ENCODE measurements at regions not wholly inside any gene's neighbourhood (a gene's known extent, or its start where the extent isn't known, plus 50 kb on each side); places are given as distances from the start of the nearest gene placed in this dataset.

DNA sequence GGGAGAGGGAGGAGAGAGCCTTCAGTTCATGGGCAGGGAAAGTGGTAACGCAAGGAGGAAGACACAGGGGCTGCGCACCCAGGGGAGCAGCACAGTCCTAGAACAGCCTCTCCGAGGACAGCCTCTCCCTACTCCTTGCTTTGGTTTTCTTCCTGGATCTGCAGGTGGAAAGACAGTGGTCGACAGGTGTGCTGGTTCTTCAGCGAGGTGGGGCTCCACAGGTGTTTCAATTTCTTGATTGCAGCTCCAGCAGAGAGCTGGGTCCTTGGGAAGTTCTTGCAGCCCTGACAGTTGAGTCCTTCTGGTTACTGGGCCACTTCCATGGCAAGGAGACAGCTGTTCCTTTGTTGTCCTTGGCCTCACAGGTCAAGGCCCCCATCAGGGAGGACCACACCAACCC lies 220.7 kb upstream of the NR2F2 start:
- no peak for TF ChIP-seq ZFX (IDR thresholded peaks at IDR 0.05; ENCODE audit: borderline replicate concordance)
- TF ChIP-seq, protein P1, sequence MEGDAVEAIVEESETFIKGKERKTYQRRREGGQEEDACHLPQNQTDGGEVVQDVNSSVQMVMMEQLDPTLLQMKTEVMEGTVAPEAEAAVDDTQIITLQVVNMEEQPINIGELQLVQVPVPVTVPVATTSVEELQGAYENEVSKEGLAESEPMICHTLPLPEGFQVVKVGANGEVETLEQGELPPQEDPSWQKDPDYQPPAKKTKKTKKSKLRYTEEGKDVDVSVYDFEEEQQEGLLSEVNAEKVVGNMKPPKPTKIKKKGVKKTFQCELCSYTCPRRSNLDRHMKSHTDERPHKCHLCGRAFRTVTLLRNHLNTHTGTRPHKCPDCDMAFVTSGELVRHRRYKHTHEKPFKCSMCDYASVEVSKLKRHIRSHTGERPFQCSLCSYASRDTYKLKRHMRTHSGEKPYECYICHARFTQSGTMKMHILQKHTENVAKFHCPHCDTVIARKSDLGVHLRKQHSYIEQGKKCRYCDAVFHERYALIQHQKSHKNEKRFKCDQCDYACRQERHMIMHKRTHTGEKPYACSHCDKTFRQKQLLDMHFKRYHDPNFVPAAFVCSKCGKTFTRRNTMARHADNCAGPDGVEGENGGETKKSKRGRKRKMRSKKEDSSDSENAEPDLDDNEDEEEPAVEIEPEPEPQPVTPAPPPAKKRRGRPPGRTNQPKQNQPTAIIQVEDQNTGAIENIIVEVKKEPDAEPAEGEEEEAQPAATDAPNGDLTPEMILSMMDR (IDR thresholded peaks at IDR 0.05), result no peak
- no peak overlapping the region for H3K27ac ChIP-seq

DNA sequence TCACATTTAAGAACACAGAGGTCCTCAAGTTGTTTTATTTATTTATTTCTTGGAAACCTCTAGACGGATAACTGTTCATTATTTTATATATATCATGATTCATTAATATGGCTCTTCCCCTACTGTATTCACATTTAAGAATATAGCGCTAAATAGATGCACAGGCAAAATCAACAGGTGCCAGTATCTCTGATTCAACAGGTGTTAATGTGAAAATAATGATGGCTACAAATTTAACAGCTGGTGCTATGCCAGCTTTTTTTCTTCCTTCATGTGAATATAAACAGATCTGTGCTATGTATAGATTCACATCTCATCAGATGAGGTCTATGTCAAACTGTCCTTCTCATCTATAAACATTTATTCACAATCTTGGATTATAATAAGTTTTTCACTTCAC lies 218.5 kb upstream of the NR2F2 start:
- no peak for TF ChIP-seq ZFX (IDR thresholded peaks at IDR 0.05; ENCODE audit: borderline replicate concordance)
- TF ChIP-seq, protein P1 (IDR thresholded peaks at IDR 0.05), result no peak
- no peak overlapping the region for H3K27ac ChIP-seq

DNA sequence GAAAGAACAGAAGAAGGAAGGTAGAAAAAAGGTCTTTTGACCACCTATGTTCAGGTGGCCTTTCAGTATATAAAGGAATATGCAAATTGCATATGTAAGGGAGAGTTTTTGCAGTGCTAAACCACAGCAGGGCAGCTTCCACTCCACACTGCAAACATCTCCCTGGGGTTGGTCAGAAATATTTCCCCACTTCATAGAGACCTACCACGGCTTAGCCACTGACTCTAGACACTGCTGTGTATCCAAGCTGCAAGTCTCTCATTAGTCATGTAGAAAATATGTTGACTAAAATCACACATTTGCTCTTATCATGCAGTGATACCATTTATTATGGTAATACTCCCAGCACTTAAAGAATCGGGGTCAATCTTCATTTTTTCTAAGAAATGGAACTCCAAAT lies 214.9 kb upstream of the NR2F2 start:
- H3K27ac ChIP-seq, result no peak overlapping the region

DNA sequence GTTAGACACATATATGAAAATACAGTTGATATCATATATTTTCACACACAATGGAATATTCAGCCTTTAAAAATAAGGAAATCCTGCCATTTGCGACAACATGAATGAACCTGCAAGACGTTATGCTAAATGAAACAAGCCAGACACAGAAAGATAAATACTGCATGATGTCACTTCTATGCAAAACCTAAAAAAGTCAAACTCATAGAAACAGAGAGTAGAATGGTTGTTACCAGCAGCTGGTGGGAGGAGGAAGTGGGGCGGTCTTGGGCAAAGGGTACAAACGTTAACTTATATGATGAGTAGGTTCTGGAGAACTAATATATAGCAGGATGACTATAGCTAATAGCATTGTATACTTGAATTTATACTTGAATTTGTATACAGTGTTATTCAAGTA lies 213.2 kb upstream of the NR2F2 start:
- TF ChIP-seq, protein P1 (IDR thresholded peaks at IDR 0.05), result no peak
- no peak for TF ChIP-seq ZFX (IDR thresholded peaks at IDR 0.05; ENCODE audit: borderline replicate concordance)
- H3K27ac ChIP-seq, result no peak overlapping the region

More for the DNA sequence above, 214.9 kb upstream of the NR2F2 start:
- TF ChIP-seq, protein P1 (IDR thresholded peaks at IDR 0.05), result no peak
- TF ChIP-seq ZFX (IDR thresholded peaks at IDR 0.05; ENCODE audit: borderline replicate concordance), result no peak

GRCh38 chr15:96119734-96120133 lies 210.8 kb upstream of the NR2F2 start:
- TF ChIP-seq ZFX (IDR thresholded peaks at IDR 0.05; ENCODE audit: borderline replicate concordance), result no peak
- TF ChIP-seq, protein P1 (IDR thresholded peaks at IDR 0.05), result no peak
- H3K27ac ChIP-seq, result no peak overlapping the region

DNA sequence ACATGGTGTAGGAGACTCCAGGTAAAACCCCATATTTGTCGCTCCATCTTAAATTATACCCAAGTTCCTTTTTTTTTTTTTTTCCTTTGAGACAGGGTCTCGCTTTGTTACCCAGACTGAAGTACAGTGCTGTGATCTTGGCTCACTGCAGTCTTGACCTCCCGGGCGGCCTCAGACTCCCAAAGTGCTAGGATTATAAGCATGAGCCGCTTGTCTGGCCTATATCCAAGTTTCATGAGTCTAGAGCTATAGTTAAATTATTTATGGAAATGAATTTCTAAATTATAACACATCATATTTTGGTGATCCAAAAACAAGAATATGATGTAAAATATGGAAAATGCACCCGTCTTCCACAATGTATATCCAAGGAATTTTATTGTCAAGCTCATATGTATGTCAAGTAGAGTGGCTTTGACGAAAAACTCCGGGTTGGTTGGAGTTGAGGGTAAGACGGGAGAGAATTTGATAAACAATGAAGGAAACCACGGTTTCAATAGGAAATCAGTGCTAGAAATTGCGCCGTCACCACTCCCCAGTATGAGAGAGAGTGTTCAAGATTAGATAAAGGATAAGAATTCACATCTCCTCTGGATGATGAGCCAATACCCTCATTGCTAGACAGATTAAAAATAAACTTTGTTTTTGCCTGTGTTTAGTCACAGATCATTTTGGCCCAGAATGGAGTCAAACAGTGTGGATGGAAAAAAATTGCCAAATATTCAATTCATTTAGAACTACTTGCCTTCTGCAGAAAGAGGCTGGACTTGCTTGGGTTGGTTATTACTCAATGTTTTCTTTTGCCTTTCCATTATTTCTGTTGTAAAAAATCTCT lies 209.2 kb upstream of the NR2F2 start:
- no peak for TF ChIP-seq ZFX (IDR thresholded peaks at IDR 0.05; ENCODE audit: borderline replicate concordance)
- TF ChIP-seq, protein P1 (IDR thresholded peaks at IDR 0.05), result no peak
- H3K27ac ChIP-seq, result no peak overlapping the region

Measured in 22Rv1 (cell line).